ENCODE measurements at regions not wholly inside any gene's neighbourhood (a gene's known extent, or its start where the extent isn't known, plus 50 kb on each side); places are given as distances from the start of the nearest gene placed in this dataset.

DNA sequence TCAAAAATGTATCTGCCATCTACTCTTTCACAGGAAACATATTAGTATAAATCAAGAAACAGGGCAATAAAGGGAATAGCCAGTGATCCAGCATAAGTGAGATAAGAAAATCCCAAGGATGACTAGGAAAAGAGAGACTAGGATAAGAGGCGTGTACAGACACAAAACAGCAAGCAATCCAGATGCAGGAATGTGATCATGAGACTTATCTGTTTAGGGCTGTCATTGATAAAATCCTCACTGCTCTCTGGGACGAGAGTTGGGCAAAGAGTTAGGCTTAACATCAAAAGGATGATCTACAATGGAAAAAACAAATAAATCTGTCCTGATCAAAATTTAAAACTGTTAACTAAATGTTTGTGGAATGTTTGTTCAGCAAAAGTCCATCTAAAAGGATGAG is 1156.8 kb upstream of the C9orf72 start:
- no peaks in the 10 kb centered on the region for H3K9me3 ChIP-seq (ENCODE audit: insufficient read depth, low read depth, low read length)
- H3K9ac ChIP-seq (ENCODE audit: low read depth, low read length) = no peak overlapping the region
- H3K27me3 ChIP-seq (ENCODE audit: insufficient read depth, low read length) = no peaks in the 10 kb centered on the region
- no peak overlapping the region for H3K27ac ChIP-seq (ENCODE audit: low read length)
- no peak overlapping the region for H3K4me3 ChIP-seq (ENCODE audit: low read length)
- no peaks in the 10 kb centered on the region for H3K36me3 ChIP-seq (ENCODE audit: insufficient read depth, low read depth, low read length)
- H3K4me1 ChIP-seq (ENCODE audit: insufficient read depth, low read length) = no peaks in the 10 kb centered on the region

DNA sequence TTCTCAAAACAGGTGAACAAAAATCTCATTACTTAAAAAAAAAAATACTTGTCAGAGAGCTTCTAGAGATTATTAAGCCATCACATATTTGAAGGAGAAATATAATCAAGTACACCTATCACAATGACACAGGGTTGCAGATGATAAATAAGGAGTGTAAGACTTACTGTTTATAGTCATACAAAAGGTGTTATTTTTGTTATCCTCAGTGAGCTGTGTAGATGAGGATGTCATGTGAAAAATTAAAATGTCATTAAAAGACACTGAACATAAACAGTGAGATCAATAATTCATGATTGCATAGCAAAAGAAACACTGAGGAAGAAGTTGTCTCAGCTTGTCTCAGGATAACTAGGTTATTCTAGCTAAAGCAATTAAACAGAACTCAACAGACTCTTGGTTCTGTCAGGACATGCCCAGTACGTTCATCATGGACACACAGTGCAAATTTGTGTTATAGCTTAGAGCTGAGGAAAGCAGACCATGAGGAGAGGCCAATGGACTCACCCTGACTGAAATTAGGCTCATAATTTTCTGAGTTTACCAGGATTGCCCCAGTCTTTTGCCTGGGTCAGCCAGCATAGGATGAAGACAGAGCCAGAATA is 1162.6 kb upstream of the C9orf72 start:
- no peak overlapping the region for H3K27ac ChIP-seq (ENCODE audit: low read length)
- H3K4me1 ChIP-seq (ENCODE audit: insufficient read depth, low read length) = no peaks in the 10 kb centered on the region
- no peaks in the 10 kb centered on the region for H3K9me3 ChIP-seq (ENCODE audit: insufficient read depth, low read depth, low read length)
- H3K4me3 ChIP-seq (ENCODE audit: low read length) = no peak overlapping the region
- no peak overlapping the region for H3K9ac ChIP-seq (ENCODE audit: low read depth, low read length)
- H3K36me3 ChIP-seq (ENCODE audit: insufficient read depth, low read depth, low read length) = no peaks in the 10 kb centered on the region
- no peaks in the 10 kb centered on the region for H3K27me3 ChIP-seq (ENCODE audit: insufficient read depth, low read length)

DNA sequence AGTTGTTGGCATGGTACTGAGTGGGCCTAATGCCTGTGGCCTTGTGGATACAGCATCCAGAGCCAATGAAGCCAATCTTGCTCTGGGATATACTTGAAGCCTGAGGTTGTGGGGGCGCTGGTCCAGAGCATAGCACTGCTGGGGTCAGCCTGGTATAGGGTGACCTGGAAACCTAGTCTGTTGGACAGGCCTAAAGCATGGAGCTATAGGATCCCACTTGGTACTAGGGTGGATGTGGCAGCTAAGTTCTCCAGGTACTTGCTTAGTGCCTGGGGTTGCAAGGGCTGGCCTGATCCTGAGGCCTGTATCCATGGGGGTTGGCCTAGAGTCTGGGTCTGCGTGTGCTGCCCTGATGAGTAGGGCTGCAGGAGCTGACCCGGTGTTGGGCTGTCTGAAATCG is 1168.2 kb upstream of the C9orf72 start:
- Histone ChIP-seq H3K27me3 (ENCODE audit: insufficient read depth, low read length) (no peaks in the 10 kb centered on the region), H3K9ac (ENCODE audit: low read depth, low read length) (no peak overlapping the region), H3K36me3 (ENCODE audit: insufficient read depth, low read depth, low read length) (no peaks in the 10 kb centered on the region)

DNA sequence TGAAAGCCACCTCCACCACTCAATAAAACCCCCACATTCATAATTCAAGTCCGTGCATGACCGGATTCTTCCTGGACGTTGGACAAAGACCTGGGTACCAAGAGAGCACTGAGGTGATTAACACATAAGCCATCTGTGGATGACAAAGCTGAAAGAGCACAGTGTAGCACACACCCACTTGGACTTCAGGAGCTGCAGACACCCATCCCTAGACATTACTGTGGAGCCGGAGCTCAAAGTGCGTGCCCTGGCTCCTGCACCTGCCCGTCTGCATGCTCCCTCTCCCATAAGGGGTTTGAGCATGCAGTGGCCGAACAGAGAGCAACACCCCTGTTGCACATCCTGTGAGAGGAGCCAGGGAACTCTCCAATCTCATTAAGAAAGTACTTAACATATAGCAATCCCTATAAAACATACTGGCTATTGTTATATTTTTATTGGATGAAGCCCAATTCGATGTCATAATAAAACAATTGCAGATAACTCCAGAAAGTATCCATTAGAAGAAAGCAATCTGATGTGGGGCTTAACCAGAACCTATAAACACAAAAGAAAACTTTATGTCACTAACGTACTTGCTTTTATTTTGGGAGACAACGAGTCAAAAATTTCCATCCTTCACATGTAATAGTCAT is 1174.2 kb upstream of the C9orf72 start:
- H3K36me3 ChIP-seq (ENCODE audit: insufficient read depth, low read depth, low read length) = no peaks in the 10 kb centered on the region
- no peak overlapping the region for H3K27ac ChIP-seq (ENCODE audit: low read length)
- H3K4me3 ChIP-seq (ENCODE audit: low read length) = no peak overlapping the region
- H3K4me1 ChIP-seq (ENCODE audit: insufficient read depth, low read length) = no peaks in the 10 kb centered on the region
- no peak overlapping the region for H3K9ac ChIP-seq (ENCODE audit: low read depth, low read length)
- H3K9me3 ChIP-seq (ENCODE audit: insufficient read depth, low read depth, low read length) = no peaks in the 10 kb centered on the region
- no peaks in the 10 kb centered on the region for H3K27me3 ChIP-seq (ENCODE audit: insufficient read depth, low read length)

More for the DNA sequence above, 1168.2 kb upstream of the C9orf72 start:
- Histone ChIP-seq H3K27ac (ENCODE audit: low read length) (no peak overlapping the region), H3K9me3 (ENCODE audit: insufficient read depth, low read depth, low read length) (no peaks in the 10 kb centered on the region), H3K4me1 (ENCODE audit: insufficient read depth, low read length) (no peaks in the 10 kb centered on the region), H3K4me3 (ENCODE audit: low read length) (no peak overlapping the region)

DNA sequence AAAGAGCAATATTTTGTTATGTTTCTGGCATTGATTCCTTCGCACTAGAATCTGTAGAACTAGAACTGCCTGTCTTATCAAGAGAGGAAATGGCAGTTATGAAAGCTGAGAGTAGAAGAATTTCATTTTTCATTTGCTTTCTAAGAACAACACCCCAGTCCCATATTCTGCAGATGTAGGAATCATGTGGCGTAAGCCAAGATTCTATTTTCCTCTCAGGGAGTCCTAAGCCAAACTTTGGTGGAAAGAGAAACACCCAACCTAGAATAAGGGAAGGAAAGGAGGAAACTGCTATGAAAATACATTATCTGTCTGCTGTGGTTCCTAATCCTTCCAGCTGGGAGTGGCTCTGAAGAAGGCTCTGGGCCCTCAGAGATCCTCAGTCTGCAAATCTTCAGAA is 1176.9 kb upstream of the C9orf72 start:
- no peak overlapping the region for H3K4me3 ChIP-seq (ENCODE audit: low read length)
- H3K27me3 ChIP-seq (ENCODE audit: insufficient read depth, low read length) = no peaks in the 10 kb centered on the region
- H3K4me1 ChIP-seq (ENCODE audit: insufficient read depth, low read length) = no peaks in the 10 kb centered on the region
- no peak overlapping the region for H3K27ac ChIP-seq (ENCODE audit: low read length)
- H3K9me3 ChIP-seq (ENCODE audit: insufficient read depth, low read depth, low read length) = no peaks in the 10 kb centered on the region
- H3K36me3 ChIP-seq (ENCODE audit: insufficient read depth, low read depth, low read length) = no peaks in the 10 kb centered on the region
- no peak overlapping the region for H3K9ac ChIP-seq (ENCODE audit: low read depth, low read length)

DNA sequence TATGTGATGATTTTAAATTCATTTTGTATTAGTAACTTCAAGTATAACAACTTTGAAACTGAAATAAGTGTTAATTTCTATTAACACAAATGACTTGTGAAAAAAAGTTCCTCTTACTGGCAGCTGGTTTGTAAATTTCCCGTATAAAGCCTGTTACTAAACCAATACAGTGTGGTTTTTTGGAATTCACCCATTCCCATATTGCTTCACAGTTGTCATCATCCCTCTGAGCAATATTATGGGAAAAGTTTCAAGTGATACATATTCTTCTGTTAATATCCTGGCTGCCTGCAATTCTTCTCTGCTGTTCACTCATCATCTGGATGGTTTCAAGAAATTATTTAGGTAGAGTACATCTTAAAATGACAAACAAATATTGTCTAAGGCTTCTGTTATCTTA is 1185.1 kb upstream of the C9orf72 start:
- Histone ChIP-seq H3K9me3 (ENCODE audit: insufficient read depth, low read depth, low read length) (no peaks in the 10 kb centered on the region), H3K27me3 (ENCODE audit: insufficient read depth, low read length) (no peaks in the 10 kb centered on the region), H3K4me1 (ENCODE audit: insufficient read depth, low read length) (peaks cover 9% of the 10 kb centered on the region; the same call in 1 of the 2 replicates), H3K9ac (ENCODE audit: low read depth, low read length) (no peak overlapping the region), H3K4me3 (ENCODE audit: low read length) (no peak overlapping the region), H3K27ac (ENCODE audit: low read length) (no peak overlapping the region), H3K36me3 (ENCODE audit: insufficient read depth, low read depth, low read length) (no peaks in the 10 kb centered on the region)

DNA sequence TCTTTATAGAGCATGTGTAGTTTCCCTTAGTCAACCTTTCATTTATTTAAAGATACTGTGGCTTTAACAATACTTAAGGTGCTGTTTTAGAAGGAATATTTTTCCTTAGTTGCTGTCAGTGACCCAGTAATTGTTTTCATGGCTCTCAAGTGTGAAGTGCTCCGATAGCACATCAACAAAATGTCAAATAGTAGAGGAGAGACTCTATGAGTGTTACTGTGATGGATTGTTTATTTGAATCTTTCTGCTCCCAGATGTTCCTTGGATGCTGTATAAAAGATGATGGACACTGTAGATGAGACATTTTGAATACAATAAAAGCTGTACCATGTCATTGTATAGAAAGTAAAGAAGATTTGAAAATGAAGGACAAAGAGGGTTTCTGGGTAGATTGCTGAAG is 1185.7 kb upstream of the C9orf72 start:
- H3K9ac ChIP-seq (ENCODE audit: low read depth, low read length) = no peak overlapping the region
- no peak overlapping the region for H3K4me3 ChIP-seq (ENCODE audit: low read length)
- no peaks in the 10 kb centered on the region for H3K27me3 ChIP-seq (ENCODE audit: insufficient read depth, low read length)
- peaks cover 9% of the 10 kb centered on the region; the same call in 1 of the 2 replicates for H3K4me1 ChIP-seq (ENCODE audit: insufficient read depth, low read length)
- no peaks in the 10 kb centered on the region for H3K36me3 ChIP-seq (ENCODE audit: insufficient read depth, low read depth, low read length)
- no peak overlapping the region for H3K27ac ChIP-seq (ENCODE audit: low read length)
- no peaks in the 10 kb centered on the region for H3K9me3 ChIP-seq (ENCODE audit: insufficient read depth, low read depth, low read length)

DNA sequence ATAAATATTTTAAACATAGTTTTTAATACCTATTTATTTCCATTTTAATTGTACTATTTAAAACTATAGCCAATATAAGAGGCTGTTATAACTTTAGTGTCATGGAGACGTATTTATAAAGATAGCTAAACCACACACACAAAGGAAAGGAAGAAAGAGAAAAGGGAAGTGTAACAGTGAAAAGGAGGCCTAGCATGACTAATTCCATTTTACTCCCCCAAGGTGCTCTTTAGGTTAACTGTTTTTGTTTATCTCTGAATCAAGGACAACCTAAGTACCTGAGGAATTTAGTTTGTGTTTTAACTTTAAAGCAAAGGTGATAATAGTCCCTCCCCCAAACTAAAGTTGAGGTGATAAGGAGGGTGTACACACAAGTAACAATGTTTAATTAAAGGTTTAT is 1188.9 kb upstream of the C9orf72 start:
- Histone ChIP-seq H3K27me3 (ENCODE audit: insufficient read depth, low read length) (no peaks in the 10 kb centered on the region), H3K4me3 (ENCODE audit: low read length) (no peak overlapping the region), H3K4me1 (ENCODE audit: insufficient read depth, low read length) (peaks cover 9% of the 10 kb centered on the region; the same call in 1 of the 2 replicates)

DNA sequence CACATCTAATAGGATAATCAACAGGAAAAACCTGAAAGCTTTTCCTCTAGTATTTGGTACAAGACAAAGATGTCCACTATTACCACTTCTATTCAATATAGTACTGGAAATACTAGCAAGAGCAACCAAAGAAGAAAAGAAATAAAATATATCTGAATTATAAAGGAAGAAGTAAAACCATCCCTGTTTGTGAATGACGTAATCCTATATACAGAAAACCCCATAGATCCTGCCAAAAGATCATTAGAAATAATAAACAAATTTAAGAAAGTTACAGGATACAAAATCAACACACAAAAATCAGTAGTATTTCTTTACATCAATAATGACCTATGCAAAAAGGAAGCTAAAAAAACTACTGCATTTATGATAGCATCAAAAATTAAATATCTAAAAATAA is 1191.3 kb upstream of the C9orf72 start:
- peaks cover 9% of the 10 kb centered on the region; the same call in 1 of the 2 replicates for H3K4me1 ChIP-seq (ENCODE audit: insufficient read depth, low read length)
- no peak overlapping the region for H3K27ac ChIP-seq (ENCODE audit: low read length)
- H3K4me3 ChIP-seq (ENCODE audit: low read length) = no peak overlapping the region
- H3K9me3 ChIP-seq (ENCODE audit: insufficient read depth, low read depth, low read length) = no peaks in the 10 kb centered on the region
- H3K9ac ChIP-seq (ENCODE audit: low read depth, low read length) = no peak overlapping the region
- no peaks in the 10 kb centered on the region for H3K36me3 ChIP-seq (ENCODE audit: insufficient read depth, low read depth, low read length)
- H3K27me3 ChIP-seq (ENCODE audit: insufficient read depth, low read length) = no peaks in the 10 kb centered on the region

More for the DNA sequence above, 1188.9 kb upstream of the C9orf72 start:
- no peaks in the 10 kb centered on the region for H3K9me3 ChIP-seq (ENCODE audit: insufficient read depth, low read depth, low read length)
- peak overlapping the region; percentile 21; the same call in 1 of the 2 replicates for H3K9ac ChIP-seq (ENCODE audit: low read depth, low read length)
- H3K36me3 ChIP-seq (ENCODE audit: insufficient read depth, low read depth, low read length) = no peaks in the 10 kb centered on the region
- H3K27ac ChIP-seq (ENCODE audit: low read length) = no peak overlapping the region

DNA sequence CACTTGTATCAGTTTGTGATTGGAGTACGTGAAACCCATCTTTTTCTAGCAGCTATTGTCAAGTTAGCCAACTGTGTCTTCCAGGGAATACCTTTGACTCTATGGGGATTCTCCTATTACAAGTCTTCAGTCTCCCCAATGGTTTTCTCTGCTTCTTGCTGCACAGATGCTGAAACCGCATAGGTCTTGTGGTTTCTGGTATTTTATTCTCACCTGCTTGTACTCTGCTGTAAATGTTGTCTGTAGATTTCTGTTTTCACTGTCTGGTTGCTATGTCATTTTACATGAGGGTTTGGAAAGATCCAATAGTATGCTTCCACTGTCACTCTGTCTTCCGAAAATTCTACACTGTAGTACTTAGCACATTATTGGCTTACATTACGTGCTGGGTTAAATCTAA is 1196.9 kb upstream of the C9orf72 start:
- Histone ChIP-seq H3K9me3 (ENCODE audit: insufficient read depth, low read depth, low read length) (no peaks in the 10 kb centered on the region), H3K36me3 (ENCODE audit: insufficient read depth, low read depth, low read length) (no peaks in the 10 kb centered on the region), H3K27ac (ENCODE audit: low read length) (no peak overlapping the region), H3K4me3 (ENCODE audit: low read length) (no peak overlapping the region), H3K27me3 (ENCODE audit: insufficient read depth, low read length) (no peaks in the 10 kb centered on the region; the same call in 1 of the 2 replicates), H3K4me1 (ENCODE audit: insufficient read depth, low read length) (no peaks in the 10 kb centered on the region), H3K9ac (ENCODE audit: low read depth, low read length) (no peak overlapping the region)

DNA sequence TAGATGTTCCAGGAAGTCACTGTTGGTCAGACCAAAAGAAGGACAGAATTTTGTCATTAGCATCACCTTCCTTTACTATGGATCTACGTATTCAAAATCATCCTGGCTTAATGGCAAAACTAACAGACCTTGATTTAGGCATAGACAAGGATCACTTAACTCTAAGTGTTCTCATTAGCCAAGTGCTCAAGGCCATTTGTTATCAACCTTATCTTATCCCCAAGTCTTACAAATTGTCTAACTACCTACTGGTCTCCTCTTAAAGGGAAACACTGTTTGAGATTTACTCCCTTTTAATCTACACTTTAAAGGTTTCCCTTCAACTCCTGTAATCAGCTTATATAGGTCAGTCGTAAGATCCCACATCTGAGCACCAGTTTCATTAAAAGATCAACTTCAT is 1197.5 kb upstream of the C9orf72 start:
- Histone ChIP-seq H3K36me3 (ENCODE audit: insufficient read depth, low read depth, low read length) (no peaks in the 10 kb centered on the region), H3K27ac (ENCODE audit: low read length) (no peak overlapping the region), H3K4me1 (ENCODE audit: insufficient read depth, low read length) (no peaks in the 10 kb centered on the region), H3K9ac (ENCODE audit: low read depth, low read length) (no peak overlapping the region), H3K4me3 (ENCODE audit: low read length) (no peak overlapping the region), H3K27me3 (ENCODE audit: insufficient read depth, low read length) (no peaks in the 10 kb centered on the region; the same call in 1 of the 2 replicates), H3K9me3 (ENCODE audit: insufficient read depth, low read depth, low read length) (no peaks in the 10 kb centered on the region)

DNA sequence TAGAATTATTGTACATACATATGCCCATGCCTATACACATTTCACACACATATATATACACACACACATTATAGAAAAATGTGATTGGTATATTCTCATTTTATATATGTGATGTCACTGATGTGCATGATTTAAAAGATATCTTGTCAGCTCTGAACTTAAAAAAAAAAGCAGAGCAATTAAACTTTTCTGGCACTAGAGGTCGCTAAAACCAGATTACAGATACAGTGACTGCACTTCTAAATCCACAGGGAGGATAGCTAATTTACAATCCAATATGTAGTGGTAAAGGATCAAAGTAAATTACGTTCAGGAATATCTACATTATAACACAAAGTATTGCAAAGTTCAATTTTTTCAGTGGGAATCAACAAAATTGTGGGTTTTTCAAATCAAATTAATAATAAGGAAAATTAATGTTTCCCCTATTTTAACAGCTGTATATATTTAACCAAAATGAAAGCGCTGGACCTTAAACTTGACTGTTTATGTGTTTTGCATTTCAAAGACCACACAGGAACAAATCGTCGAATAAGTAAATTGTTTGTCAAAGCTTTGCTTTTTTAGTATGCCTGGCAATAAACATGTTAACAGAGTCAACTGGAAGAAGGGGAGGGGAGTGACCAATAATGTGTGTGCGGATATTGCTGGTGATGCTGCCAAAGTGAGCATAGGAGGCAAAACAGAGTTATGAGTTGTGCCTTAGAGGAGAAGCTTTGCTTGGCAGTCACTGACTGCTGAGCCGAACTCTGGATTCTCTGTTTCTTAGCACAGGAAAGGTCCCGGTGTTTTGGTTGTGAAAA is 1201.4 kb upstream of the C9orf72 start:
- Histone ChIP-seq H3K4me1 (ENCODE audit: insufficient read depth, low read length) (no peaks in the 10 kb centered on the region), H3K27ac (ENCODE audit: low read length) (no peak overlapping the region), H3K9me3 (ENCODE audit: insufficient read depth, low read depth, low read length) (no peaks in the 10 kb centered on the region), H3K27me3 (ENCODE audit: insufficient read depth, low read length) (no peaks in the 10 kb centered on the region; the same call in 1 of the 2 replicates), H3K4me3 (ENCODE audit: low read length) (no peak overlapping the region), H3K36me3 (ENCODE audit: insufficient read depth, low read depth, low read length) (no peaks in the 10 kb centered on the region), H3K9ac (ENCODE audit: low read depth, low read length) (no peak overlapping the region)

All from iPS-20b (cell line).